ENCODE measurements at regions not wholly inside any gene's neighbourhood (a gene's known extent, or its start where the extent isn't known, plus 50 kb on each side); places are given as distances from the start of the nearest gene placed in this dataset.

GRCh38 chrX:27404366-27404765, 58.8 kb downstream of the PPP4R3C start:
- Mint-ChIP-seq H3K36me3 (ENCODE audit: unreplicated experiment) (peaks cover 4% of the 10 kb centered on the region), H3K4me1 (ENCODE audit: low read depth, unreplicated experiment) (no peaks in the 10 kb centered on the region), H3K27me3 (ENCODE audit: unreplicated experiment) (no peaks in the 10 kb centered on the region), H3K27ac (ENCODE audit: unreplicated experiment) (no peak overlapping the region), H3K4me3 (ENCODE audit: unreplicated experiment) (no peak overlapping the region), H3K9me3 (ENCODE audit: unreplicated experiment) (no peaks in the 10 kb centered on the region)
- no peak for TF ChIP-seq CTCF (IDR thresholded peaks at IDR 0.05; ENCODE audit: partially characterized antibody, unreplicated experiment)
- no peak for DNase-seq

DNA sequence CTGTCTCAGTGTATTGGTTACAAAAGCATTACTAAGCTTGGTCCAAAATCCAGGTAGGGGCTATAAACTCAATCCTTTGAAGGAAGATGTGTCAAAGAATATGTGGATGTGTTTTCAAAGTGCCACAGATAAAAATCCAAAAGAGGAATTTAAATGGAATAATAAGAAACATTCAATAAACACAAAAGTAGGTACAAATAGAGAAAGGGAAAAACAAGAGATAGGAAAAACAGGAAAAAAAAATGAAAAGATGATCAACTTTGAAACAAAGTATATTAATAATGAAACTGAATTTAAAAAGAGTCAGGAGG, 64.0 kb downstream of the PPP4R3C start:
- Mint-ChIP-seq H3K27me3 (ENCODE audit: unreplicated experiment) (no peaks in the 10 kb centered on the region), H3K4me1 (ENCODE audit: low read depth, unreplicated experiment) (no peaks in the 10 kb centered on the region), H3K36me3 (ENCODE audit: unreplicated experiment) (no peaks in the 10 kb centered on the region), H3K9me3 (ENCODE audit: unreplicated experiment) (no peaks in the 10 kb centered on the region), H3K4me3 (ENCODE audit: unreplicated experiment) (no peak overlapping the region), H3K27ac (ENCODE audit: unreplicated experiment) (no peak overlapping the region)
- TF ChIP-seq CTCF (IDR thresholded peaks at IDR 0.05; ENCODE audit: partially characterized antibody, unreplicated experiment): no peak
- no peak for DNase-seq

DNA sequence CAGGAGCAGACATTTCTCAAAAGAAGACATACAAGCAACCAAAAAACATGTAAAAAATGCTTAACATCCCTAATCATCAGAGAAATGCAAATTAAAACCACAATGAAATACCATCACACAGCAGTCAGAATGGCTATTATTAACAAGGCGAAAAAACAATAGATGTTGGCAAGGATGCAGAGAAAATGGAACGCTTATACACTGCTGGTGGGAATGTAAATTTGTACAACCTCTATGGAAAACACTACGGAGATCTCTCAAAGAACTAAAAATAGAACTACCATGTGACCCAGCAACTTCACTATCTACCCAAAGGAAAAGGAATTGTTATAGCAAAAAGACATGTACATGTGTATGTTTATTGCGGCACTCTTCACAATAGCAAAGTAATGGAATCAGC, 71.5 kb downstream of the PPP4R3C start:
- H3K4me3 Mint-ChIP-seq (ENCODE audit: unreplicated experiment): no peak overlapping the region
- TF ChIP-seq CTCF (IDR thresholded peaks at IDR 0.05; ENCODE audit: partially characterized antibody, unreplicated experiment): no peak
- no peaks in the 10 kb centered on the region for H3K36me3 Mint-ChIP-seq (ENCODE audit: unreplicated experiment)
- H3K27me3 Mint-ChIP-seq (ENCODE audit: unreplicated experiment): no peaks in the 10 kb centered on the region
- no peaks in the 10 kb centered on the region for H3K9me3 Mint-ChIP-seq (ENCODE audit: unreplicated experiment)
- H3K4me1 Mint-ChIP-seq (ENCODE audit: low read depth, unreplicated experiment): no peaks in the 10 kb centered on the region
- no peak for DNase-seq
- H3K27ac Mint-ChIP-seq (ENCODE audit: unreplicated experiment): no peak overlapping the region

- Mint-ChIP-seq H3K9me3 (ENCODE audit: unreplicated experiment) (no peaks in the 10 kb centered on the region), H3K4me1 (ENCODE audit: low read depth, unreplicated experiment) (no peaks in the 10 kb centered on the region), H3K27ac (ENCODE audit: unreplicated experiment) (no peak overlapping the region), H3K27me3 (ENCODE audit: unreplicated experiment) (no peaks in the 10 kb centered on the region), H3K4me3 (ENCODE audit: unreplicated experiment) (no peak overlapping the region), H3K36me3 (ENCODE audit: unreplicated experiment) (no peaks in the 10 kb centered on the region)
- no peak for TF ChIP-seq CTCF (IDR thresholded peaks at IDR 0.05; ENCODE audit: partially characterized antibody, unreplicated experiment)
- DNase-seq: no peak
Observed at GRCh38 chrX:27381419-27381818, 81.7 kb downstream of the PPP4R3C start.

DNA sequence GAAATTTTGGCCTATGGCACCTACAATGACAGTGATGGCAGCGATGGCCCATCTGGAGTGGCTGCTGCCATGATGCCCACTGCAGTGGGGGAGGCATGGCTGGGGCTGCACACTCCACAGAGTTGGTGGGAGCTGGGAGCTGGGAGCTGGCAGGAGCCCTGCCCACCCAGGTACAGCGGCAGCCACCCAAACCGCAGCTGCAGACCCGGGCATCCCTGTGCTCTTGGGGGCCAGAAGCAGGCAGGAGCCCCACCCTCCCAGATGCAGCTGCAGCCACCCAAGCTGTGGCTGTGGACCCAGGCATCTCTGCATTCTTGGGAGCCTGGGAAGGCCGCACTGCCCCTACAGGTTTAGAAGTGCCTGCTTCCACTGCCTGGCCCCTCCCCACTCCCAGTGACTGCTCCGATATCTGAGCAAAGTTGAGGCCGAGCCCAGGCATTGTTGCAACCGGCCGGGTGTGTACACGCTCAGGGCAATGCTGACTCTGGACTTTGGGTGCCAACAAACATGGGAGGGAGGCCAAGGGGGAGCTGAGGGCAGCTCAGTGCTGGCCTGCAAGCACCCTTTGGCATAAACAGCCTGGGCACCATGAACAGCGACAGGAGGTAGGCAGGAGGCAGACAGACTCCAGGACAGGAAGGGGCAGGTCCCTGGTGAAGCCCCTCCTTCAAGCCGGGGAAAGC, 82.8 kb downstream of the PPP4R3C start:
- H3K27me3 Mint-ChIP-seq (ENCODE audit: unreplicated experiment): no peaks in the 10 kb centered on the region
- H3K9me3 Mint-ChIP-seq (ENCODE audit: unreplicated experiment): no peaks in the 10 kb centered on the region
- no peaks in the 10 kb centered on the region for H3K4me1 Mint-ChIP-seq (ENCODE audit: low read depth, unreplicated experiment)
- TF ChIP-seq CTCF (IDR thresholded peaks at IDR 0.05; ENCODE audit: partially characterized antibody, unreplicated experiment): no peak
- H3K27ac Mint-ChIP-seq (ENCODE audit: unreplicated experiment): no peak overlapping the region
- no peaks in the 10 kb centered on the region for H3K36me3 Mint-ChIP-seq (ENCODE audit: unreplicated experiment)
- DNase-seq: no peak
- H3K4me3 Mint-ChIP-seq (ENCODE audit: unreplicated experiment): no peak overlapping the region

All from glutamatergic neuron (in vitro differentiated cells).